Stimulated activated CD8-positive, alpha-beta memory T cell treated with anti-CD3 and anti-CD28 coated beads, Interleukin-4, amount 100 ng/mL, for 24 hours (primary cell): ENCODE measurements at regions not wholly inside any gene's neighbourhood (a gene's known extent, or its start where the extent isn't known, plus 50 kb on each side); places are given as distances from the start of the nearest gene placed in this dataset.
A peak's percentile ranks its signal among the peaks of the same experiment; 100 is the strongest.

ENCODE experiments used
- DNase-seq: peaks from one replicate; pipeline ENCODE4 v3.0.0-alpha.2; 2020; ENCODE audit warnings: low read depth

GRCh38 chr1:108082738-108083562 lies 117.2 kb downstream of the SLC25A24 start:
- DNase-seq: no peak

- no peak for DNase-seq
These were observed 117.0 kb upstream of the VAV3 start for GRCh38 chr1:108082001-108082400.

- peak; percentile 22 for DNase-seq
These were observed 115.5 kb upstream of the VAV3 start for GRCh38 chr1:108080448-108080847.

- peak; percentile 16 for DNase-seq
These were observed 114.6 kb upstream of the VAV3 start for GRCh38 chr1:108079440-108080025.

GRCh38 chr1:108077991-108078390 lies 113.0 kb upstream of the VAV3 start:
- no peak for DNase-seq

- DNase-seq: no peak
These were observed 110.1 kb upstream of the VAV3 start for GRCh38 chr1:108075055-108075454.

- DNase-seq: no peak
These were observed 107.8 kb upstream of the VAV3 start for GRCh38 chr1:108072776-108073175.

GRCh38 chr1:108072212-108072611 lies 107.2 kb upstream of the VAV3 start:
- no peak for DNase-seq

- DNase-seq: no peak
These were observed 106.6 kb upstream of the VAV3 start for GRCh38 chr1:108071601-108072000.

GRCh38 chr1:108070662-108071061 lies 105.7 kb upstream of the VAV3 start:
- no peak for DNase-seq

GRCh38 chr1:108067884-108068540 lies 103.0 kb upstream of the VAV3 start:
- no peak for DNase-seq

GRCh38 chr1:108066808-108067207 lies 101.8 kb upstream of the VAV3 start:
- DNase-seq: no peak

GRCh38 chr1:108064255-108064654 lies 99.3 kb upstream of the VAV3 start:
- DNase-seq: no peak

GRCh38 chr1:108063703-108064102 lies 98.7 kb upstream of the VAV3 start:
- no peak for DNase-seq

- no peak for DNase-seq
These were observed 95.0 kb upstream of the VAV3 start for GRCh38 chr1:108059945-108060344.

- DNase-seq: no peak
These were observed 92.6 kb upstream of the VAV3 start for GRCh38 chr1:108057541-108057940.

GRCh38 chr1:108056436-108056990 lies 91.5 kb upstream of the VAV3 start:
- no peak for DNase-seq

- DNase-seq: no peak
These were observed 90.4 kb upstream of the VAV3 start for GRCh38 chr1:108055387-108055786.

GRCh38 chr1:108054396-108054795 lies 89.4 kb upstream of the VAV3 start:
- DNase-seq: no peak

- DNase-seq: no peak
These were observed 88.5 kb upstream of the VAV3 start for GRCh38 chr1:108053270-108054013.

- DNase-seq: no peak
These were observed 86.8 kb upstream of the VAV3 start for GRCh38 chr1:108051631-108052377.
